Activated CD8-positive, alpha-beta T cell treated with anti-CD3 and anti-CD28 coated beads, Interleukin-2, amount 10 ng/mL, durations not matched to agents 7 days and 5 days (primary cell): ENCODE measurements at regions not wholly inside any gene's neighbourhood (a gene's known extent, or its start where the extent isn't known, plus 50 kb on each side); places are given as distances from the start of the nearest gene placed in this dataset.
A peak's percentile ranks its signal among the peaks of the same experiment; 100 is the strongest.

ENCODE experiments used
- ATAC-seq: fragments of 150-1000 bp; cut with Tn5 transposase; one replicate; pipeline ENCODE4 v1.10.0; 2021; ENCODE audit warnings: moderate library complexity
- CTCF ChIA-PET: fragments of 350-600 bp; sonication (Branson Sonifier 250); formaldehyde crosslinking; loops from one replicate; lab custom pipeline; 2021; ENCODE audit warnings: antibody characterized with exemption; lab: Charles Lee
- POLR2A ChIA-PET: fragments of 350-600 bp; sonication (Branson Sonifier 250); formaldehyde crosslinking; loops from one replicate; lab custom pipeline; 2021; ENCODE audit warnings: antibody characterized with exemption; lab: Charles Lee
- DNase-seq: peaks from one replicate; pipeline ENCODE4 v3.0.0-alpha.2; 2020
- H3K27ac Mint-ChIP-seq: one replicate; pipeline ENCODE4 v1.8.0; 2021; ENCODE audit warnings: mild to moderate bottlenecking, mixed read lengths
- H3K27me3 Mint-ChIP-seq: one replicate; pipeline ENCODE4 v1.8.0; 2021; ENCODE audit warnings: low read depth, mixed read lengths
- H3K36me3 Mint-ChIP-seq: one replicate; pipeline ENCODE4 v1.8.0; 2021; ENCODE audit warnings: low read depth, mixed read lengths
- H3K4me1 Mint-ChIP-seq: one replicate; pipeline ENCODE4 v1.8.0; 2021; ENCODE audit warnings: low read depth, mixed read lengths
- H3K4me3 Mint-ChIP-seq: one replicate; pipeline ENCODE4 v1.8.0; 2021; ENCODE audit warnings: mild to moderate bottlenecking, mixed read lengths
- H3K9me3 Mint-ChIP-seq: one replicate; pipeline ENCODE4 v1.8.0; 2022; ENCODE audit warnings: mixed read lengths; ENCODE audit not compliant: insufficient read depth

DNA sequence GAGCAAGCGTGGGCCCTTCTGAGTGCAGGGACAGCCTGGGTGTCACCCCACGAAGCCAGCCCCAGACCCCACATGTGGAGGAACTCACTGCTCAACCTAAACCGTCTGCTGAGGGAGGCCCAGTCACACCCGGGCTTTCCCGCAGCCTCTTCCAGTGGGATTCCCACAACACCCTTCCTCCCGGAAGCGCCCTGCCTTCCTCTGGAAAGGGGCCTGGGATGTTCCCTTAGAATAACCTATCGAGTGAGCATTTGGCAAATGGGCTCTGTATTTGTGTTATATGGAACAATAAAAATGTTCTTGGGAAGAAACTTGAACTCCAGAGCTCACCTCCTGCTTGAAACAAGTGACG, 100.0 kb upstream of the DUSP22 start:
- Mint-ChIP-seq H3K27me3 (no peaks in the 10 kb centered on the region), H3K36me3 (peaks cover 6% of the 10 kb centered on the region), H3K4me1 (peaks cover 67% of the 10 kb centered on the region), H3K27ac (no peak overlapping the region), H3K4me3 (no peak overlapping the region), H3K9me3 (no peaks in the 10 kb centered on the region)
- CTCF ChIA-PET = interaction anchor here (1.1 to 4.6 kb wide), 5 partner anchors 24 to 199 kb away, joined by 4 to 29 read pairs (median 5); partner anchors contain the start of gene IRF4
- POLR2A ChIA-PET = interaction anchor here (1.0 to 6.2 kb wide), 3 partner anchors 29 to 200 kb away, joined by 3 to 87 read pairs (median 13); partner anchors contain the start of genes DUSP22 and IRF4
- ATAC-seq (no peak), DNase-seq (no peak)

DNA sequence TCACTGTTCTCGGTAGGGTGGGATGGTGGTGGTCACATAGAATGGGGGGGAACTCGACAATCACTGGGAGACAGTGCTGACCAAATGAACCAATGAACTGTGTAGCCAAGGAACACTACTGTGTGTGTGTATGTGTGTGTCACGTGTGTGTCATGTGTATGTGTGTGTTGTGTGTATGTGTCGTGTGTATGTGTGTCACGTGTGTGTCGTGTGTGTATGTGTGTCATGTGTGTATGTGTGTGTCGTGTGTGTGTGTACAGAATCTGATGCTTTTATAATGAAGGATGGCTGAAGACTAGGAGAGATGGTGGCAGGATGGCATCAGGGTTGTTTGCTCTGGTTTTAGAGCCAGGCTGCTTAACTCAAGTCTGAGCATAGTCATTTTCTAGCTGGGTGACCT, 99.1 kb upstream of the DUSP22 start:
- Mint-ChIP-seq H3K4me3 (no peak overlapping the region), H3K9me3 (no peaks in the 10 kb centered on the region), H3K4me1 (peaks cover 67% of the 10 kb centered on the region), H3K36me3 (peaks cover 6% of the 10 kb centered on the region), H3K27me3 (no peaks in the 10 kb centered on the region), H3K27ac (peak overlapping the region; percentile 91)
- CTCF ChIA-PET = interaction anchor here (0.8 to 3.1 kb wide), 5 partner anchors 23 to 198 kb away, joined by 3 to 12 read pairs (median 6); partner anchors contain the start of gene IRF4
- no peak for ATAC-seq
- POLR2A ChIA-PET = interaction anchor here (0.8 to 6.2 kb wide), 6 partner anchors 28 to 253 kb away, joined by 3 to 87 read pairs (median 3); partner anchors contain the start of gene IRF4
- no peak for DNase-seq

GRCh38 chr6:193773-194310, 98.4 kb upstream of the DUSP22 start:
- H3K9me3 Mint-ChIP-seq = no peaks in the 10 kb centered on the region
- ChIA-PET CTCF (interaction anchor here (0.7 to 3.1 kb wide), 6 partner anchors 10 to 198 kb away, joined by 3 to 12 read pairs (median 6); partner anchors contain the start of gene IRF4), POLR2A (interaction anchor here (0.8 to 6.2 kb wide), 5 partner anchors 30 to 253 kb away, joined by 3 to 87 read pairs (median 3); partner anchors contain the start of gene IRF4)
- H3K27ac Mint-ChIP-seq = peak overlapping the region; percentile 91
- peak overlapping the region; percentile 37 for H3K4me3 Mint-ChIP-seq
- peak; percentile 52 for ATAC-seq
- no peaks in the 10 kb centered on the region for H3K27me3 Mint-ChIP-seq
- peaks cover 6% of the 10 kb centered on the region for H3K36me3 Mint-ChIP-seq
- peak; percentile 39 for DNase-seq
- peaks cover 63% of the 10 kb centered on the region for H3K4me1 Mint-ChIP-seq

DNA sequence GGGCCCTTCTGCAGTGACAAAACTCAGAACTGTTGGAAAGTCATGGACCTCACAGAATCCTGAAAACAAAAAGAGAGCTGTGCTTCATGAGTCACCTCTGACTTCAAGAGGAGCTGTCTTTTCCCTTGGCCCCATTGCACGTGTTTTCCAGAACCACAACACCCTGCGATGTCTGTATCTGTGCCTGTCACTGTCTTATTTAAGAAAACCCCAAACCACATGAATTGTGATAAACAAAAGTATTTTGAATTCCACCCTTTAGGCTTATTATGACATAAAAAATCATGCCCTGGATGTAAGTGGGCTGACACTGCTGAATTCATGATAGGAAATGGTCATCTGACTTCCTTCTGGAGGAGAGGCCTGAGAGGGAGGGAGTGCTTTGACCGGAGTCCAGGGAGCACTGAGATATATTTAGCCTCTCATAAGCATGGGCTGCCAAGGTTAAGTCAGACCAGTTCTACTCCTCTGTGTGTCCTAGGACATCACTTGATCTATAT, 96.4 kb upstream of the DUSP22 start:
- ChIA-PET POLR2A (interaction anchor here (0.6 to 1.4 kb wide), 7 partner anchors 28 to 296 kb away, joined by 3 to 6 read pairs (median 3); no protein-coding TSS in a partner anchor), CTCF (interaction anchor here (0.6 to 3.1 kb wide), 7 partner anchors 21 to 620 kb away, joined by 3 to 12 read pairs (median 3); no protein-coding TSS in a partner anchor)
- Mint-ChIP-seq H3K4me3 (no peak overlapping the region), H3K27me3 (no peaks in the 10 kb centered on the region), H3K9me3 (no peaks in the 10 kb centered on the region), H3K36me3 (peaks cover 6% of the 10 kb centered on the region), H3K4me1 (peaks cover 42% of the 10 kb centered on the region), H3K27ac (no peak overlapping the region)
- ATAC-seq (peak; percentile 66), DNase-seq (peak; percentile 52)

- Mint-ChIP-seq H3K9me3 (no peaks in the 10 kb centered on the region), H3K4me3 (no peak overlapping the region), H3K27me3 (no peaks in the 10 kb centered on the region), H3K36me3 (peaks cover 6% of the 10 kb centered on the region), H3K27ac (peak overlapping the region; percentile 17), H3K4me1 (peaks cover 39% of the 10 kb centered on the region)
- CTCF ChIA-PET = no interaction called here
- POLR2A ChIA-PET = interaction anchor here (1.4 kb wide), 2 partner anchors 60 to 142 kb away, joined by 3 read pairs; no protein-coding TSS in a partner anchor
- DNase-seq = no peak
- ATAC-seq = no peak
These were observed 95.7 kb upstream of the DUSP22 start for GRCh38 chr6:196543-196942.

DNA sequence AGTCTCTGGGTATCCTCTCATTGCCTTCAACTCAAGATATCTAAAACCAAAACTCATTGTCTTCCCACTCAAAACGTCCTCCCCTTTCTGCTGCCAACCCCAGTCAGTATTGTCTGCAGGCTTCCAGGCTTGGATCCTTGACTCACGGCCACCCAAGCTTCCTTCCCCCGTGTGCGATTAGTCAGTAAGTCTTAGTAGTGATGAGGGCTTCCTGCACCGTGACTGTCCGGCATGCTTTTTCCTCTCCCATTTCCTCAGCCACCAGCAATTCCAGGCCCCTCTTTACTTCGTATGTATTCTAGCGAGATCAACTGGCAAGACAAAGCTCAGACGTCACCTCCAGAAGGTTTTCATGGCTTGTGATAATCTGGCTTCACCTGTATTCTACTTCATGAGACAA, 88.6 kb upstream of the DUSP22 start:
- H3K27me3 Mint-ChIP-seq = no peaks in the 10 kb centered on the region
- CTCF ChIA-PET = interaction anchor here (1.2 kb wide), 1 partner anchor 13 kb away, joined by 3 read pairs; no protein-coding TSS in a partner anchor
- no peak overlapping the region for H3K27ac Mint-ChIP-seq
- POLR2A ChIA-PET = interaction anchor here (1.0 kb wide), 1 partner anchor 12 kb away, joined by 4 read pairs; no protein-coding TSS in a partner anchor
- no peak for DNase-seq
- no peaks in the 10 kb centered on the region for H3K9me3 Mint-ChIP-seq
- no peak for ATAC-seq
- peaks cover 3% of the 10 kb centered on the region for H3K4me1 Mint-ChIP-seq
- H3K36me3 Mint-ChIP-seq = no peaks in the 10 kb centered on the region
- H3K4me3 Mint-ChIP-seq = no peak overlapping the region

DNA sequence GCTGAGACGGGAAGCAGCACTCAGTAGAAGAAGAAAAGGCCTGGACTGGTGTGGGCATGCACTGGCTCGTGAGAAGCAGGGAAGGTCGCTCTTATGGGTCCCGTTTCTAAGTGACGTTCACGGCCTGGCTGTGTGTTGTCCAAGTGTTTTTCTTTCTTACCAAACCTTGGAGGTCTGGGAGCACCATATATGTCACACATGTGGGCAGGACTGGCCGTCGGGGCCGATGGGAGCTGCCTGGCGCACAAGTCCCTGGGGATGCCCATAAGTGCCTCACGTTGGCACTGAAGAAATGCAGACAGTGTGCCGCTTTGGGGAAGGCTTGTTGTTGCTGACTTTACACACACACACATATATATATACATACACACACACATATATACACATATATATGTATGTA, 86.0 kb upstream of the DUSP22 start:
- POLR2A ChIA-PET = no interaction called here
- H3K27me3 Mint-ChIP-seq = no peaks in the 10 kb centered on the region
- no peak overlapping the region for H3K27ac Mint-ChIP-seq
- CTCF ChIA-PET = interaction anchor here (0.7 to 4.8 kb wide), 3 partner anchors 11 to 144 kb away, joined by 3 to 17 read pairs (median 3); no protein-coding TSS in a partner anchor
- no peaks in the 10 kb centered on the region for H3K9me3 Mint-ChIP-seq
- H3K4me1 Mint-ChIP-seq = peaks cover 24% of the 10 kb centered on the region
- no peak for DNase-seq
- H3K36me3 Mint-ChIP-seq = no peaks in the 10 kb centered on the region
- no peak for ATAC-seq
- H3K4me3 Mint-ChIP-seq = no peak overlapping the region

- peaks cover 24% of the 10 kb centered on the region for H3K4me1 Mint-ChIP-seq
- no peak overlapping the region for H3K27ac Mint-ChIP-seq
- ChIA-PET POLR2A (interaction anchor here (0.7 kb wide), 1 partner anchor 144 kb away, joined by 3 read pairs; no protein-coding TSS in a partner anchor), CTCF (interaction anchor here (4.8 kb wide), 1 partner anchor 18 kb away, joined by 17 read pairs; no protein-coding TSS in a partner anchor)
- DNase-seq = no peak
- no peaks in the 10 kb centered on the region for H3K27me3 Mint-ChIP-seq
- ATAC-seq = no peak
- no peaks in the 10 kb centered on the region for H3K9me3 Mint-ChIP-seq
- H3K36me3 Mint-ChIP-seq = no peaks in the 10 kb centered on the region
- H3K4me3 Mint-ChIP-seq = no peak overlapping the region
These were observed 83.9 kb upstream of the DUSP22 start for GRCh38 chr6:208364-208763.

DNA sequence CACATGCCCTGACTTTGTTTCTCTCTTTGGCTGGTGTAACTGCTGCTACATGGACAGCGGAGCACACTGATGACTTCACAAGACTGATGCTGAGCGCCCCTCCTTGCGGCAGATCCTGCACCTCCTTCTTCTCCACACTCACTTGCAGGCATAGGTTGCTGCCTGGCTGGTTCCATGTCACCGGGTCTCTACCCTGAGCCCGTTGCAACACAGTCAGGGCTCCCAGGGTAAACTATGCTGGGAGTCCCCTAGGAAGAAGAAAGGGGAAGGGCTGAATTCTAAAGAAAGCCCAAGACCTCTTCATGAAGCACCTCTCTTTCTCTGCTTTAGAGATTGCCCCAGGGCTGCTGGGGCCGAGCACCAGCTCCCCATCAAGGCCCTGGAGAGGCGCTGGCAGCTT, 83.3 kb upstream of the DUSP22 start:
- no peak overlapping the region for H3K4me3 Mint-ChIP-seq
- ATAC-seq (no peak), DNase-seq (no peak)
- CTCF ChIA-PET = interaction anchor here (1.0 to 4.8 kb wide), 3 partner anchors 9 to 181 kb away, joined by 3 to 17 read pairs (median 4); no protein-coding TSS in a partner anchor
- no peak overlapping the region for H3K27ac Mint-ChIP-seq
- H3K36me3 Mint-ChIP-seq = peaks cover 2% of the 10 kb centered on the region
- H3K4me1 Mint-ChIP-seq = peaks cover 24% of the 10 kb centered on the region
- POLR2A ChIA-PET = no interaction called here
- no peaks in the 10 kb centered on the region for H3K27me3 Mint-ChIP-seq
- no peaks in the 10 kb centered on the region for H3K9me3 Mint-ChIP-seq

GRCh38 chr6:209432-210103, 82.7 kb upstream of the DUSP22 start:
- ChIA-PET POLR2A (interaction anchor here (1.0 to 1.1 kb wide), 2 partner anchors 12 to 13 kb away, joined by 3 read pairs; no protein-coding TSS in a partner anchor), CTCF (interaction anchor here (1.0 to 4.8 kb wide), 3 partner anchors 9 to 180 kb away, joined by 3 to 17 read pairs (median 4); no protein-coding TSS in a partner anchor)
- ATAC-seq = peak; percentile 65
- Mint-ChIP-seq H3K27ac (peak overlapping the region; percentile 82), H3K4me1 (peaks cover 24% of the 10 kb centered on the region), H3K4me3 (peak overlapping the region; percentile 59), H3K9me3 (no peaks in the 10 kb centered on the region), H3K27me3 (no peaks in the 10 kb centered on the region), H3K36me3 (peaks cover 5% of the 10 kb centered on the region)
- peak; percentile 55 for DNase-seq

DNA sequence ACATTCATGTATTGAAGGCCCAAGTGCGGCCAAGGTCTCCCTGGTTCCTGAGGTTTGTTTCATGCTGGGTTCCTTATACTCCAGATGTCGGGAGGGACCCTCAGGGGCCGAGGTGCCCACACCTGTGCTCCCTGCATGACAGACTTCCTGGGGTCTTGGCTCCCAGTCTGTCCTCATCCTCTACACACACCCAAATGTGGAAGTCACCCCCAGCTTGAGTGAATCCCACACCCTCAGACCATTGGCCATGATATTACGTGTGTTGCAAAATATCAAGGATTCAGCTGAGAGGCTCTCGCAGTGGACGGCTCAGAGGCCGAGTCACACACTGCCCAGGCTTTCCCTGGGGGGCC, 82.2 kb upstream of the DUSP22 start:
- H3K4me1 Mint-ChIP-seq = peaks cover 25% of the 10 kb centered on the region
- DNase-seq = no peak
- peak overlapping the region; percentile 59 for H3K4me3 Mint-ChIP-seq

More for the DNA sequence above, 82.2 kb upstream of the DUSP22 start:
- Mint-ChIP-seq H3K27ac (peak overlapping the region; percentile 82), H3K36me3 (peaks cover 5% of the 10 kb centered on the region), H3K9me3 (no peaks in the 10 kb centered on the region), H3K27me3 (no peaks in the 10 kb centered on the region)
- ChIA-PET CTCF (interaction anchor here (1.6 to 4.8 kb wide), 3 partner anchors 12 to 180 kb away, joined by 4 to 17 read pairs (median 11); no protein-coding TSS in a partner anchor), POLR2A (interaction anchor here (1.0 to 1.1 kb wide), 2 partner anchors 11 to 13 kb away, joined by 3 read pairs; no protein-coding TSS in a partner anchor)
- no peak for ATAC-seq
